Fibroblast of skin of left biceps (primary cell): ENCODE measurements at regions not wholly inside any gene's neighbourhood (a gene's known extent, or its start where the extent isn't known, plus 50 kb on each side); places are given as distances from the start of the nearest gene placed in this dataset.
A peak's percentile ranks its signal among the peaks of the same experiment; 100 is the strongest.
"Not testable (repeated sequence)": the region's sequence is repeated elsewhere in the genome, so short reads cannot be mapped to it uniquely, and the experiment has no call there.

Experiments
- DNase-seq, 2 experiments: peaks; one replicate each; pipeline ENCODE4 v3.0.0-alpha.2; 2013; ENCODE audit warnings: low read depth in 2 of 2

DNA sequence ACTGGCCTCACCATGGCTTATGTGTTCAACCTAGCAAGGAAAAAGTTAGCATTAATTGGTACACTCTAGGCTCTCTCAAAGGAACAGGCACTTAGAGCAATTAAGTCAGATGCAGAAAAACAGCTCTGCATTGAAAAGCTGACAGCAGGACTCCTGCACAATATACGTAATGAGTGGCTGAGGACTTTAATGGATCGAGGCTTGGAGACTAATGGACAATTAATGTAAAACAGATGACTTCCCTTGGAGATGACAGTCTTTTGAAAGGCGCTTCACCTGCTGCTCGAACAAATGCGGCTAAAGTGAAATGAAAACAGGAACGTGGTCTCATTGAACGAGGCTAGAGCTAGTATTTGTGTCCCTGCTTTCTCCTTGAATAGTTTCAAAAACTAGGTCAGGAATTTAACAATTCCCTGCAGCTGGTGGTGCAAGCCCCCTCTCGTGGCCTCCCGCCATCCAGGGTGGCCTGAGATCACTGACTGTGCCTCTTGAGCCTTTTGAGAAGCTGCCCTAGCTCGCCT is 137.1 kb downstream of the ELOVL4 start:
- no peak for DNase-seq

DNA sequence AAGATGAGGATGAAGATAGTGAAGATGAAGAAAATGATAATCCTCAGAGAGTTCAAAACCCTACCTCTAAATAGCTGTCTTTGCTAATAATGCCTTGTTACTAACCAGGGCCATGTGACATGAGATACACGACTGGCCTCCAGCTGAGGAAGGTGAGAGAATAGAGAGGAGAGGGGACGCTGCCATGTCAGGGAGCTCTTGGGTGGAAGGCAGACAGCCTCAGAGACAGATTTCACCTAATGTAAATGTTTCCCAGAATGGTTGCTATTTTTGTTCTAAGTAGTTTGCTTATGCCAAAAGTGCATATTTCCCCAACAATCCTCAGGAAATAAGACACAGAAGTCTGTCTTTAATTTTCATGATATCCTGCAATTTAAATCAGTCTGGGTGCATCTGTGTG is 138.4 kb downstream of the ELOVL4 start:
- DNase-seq = no peak

DNA sequence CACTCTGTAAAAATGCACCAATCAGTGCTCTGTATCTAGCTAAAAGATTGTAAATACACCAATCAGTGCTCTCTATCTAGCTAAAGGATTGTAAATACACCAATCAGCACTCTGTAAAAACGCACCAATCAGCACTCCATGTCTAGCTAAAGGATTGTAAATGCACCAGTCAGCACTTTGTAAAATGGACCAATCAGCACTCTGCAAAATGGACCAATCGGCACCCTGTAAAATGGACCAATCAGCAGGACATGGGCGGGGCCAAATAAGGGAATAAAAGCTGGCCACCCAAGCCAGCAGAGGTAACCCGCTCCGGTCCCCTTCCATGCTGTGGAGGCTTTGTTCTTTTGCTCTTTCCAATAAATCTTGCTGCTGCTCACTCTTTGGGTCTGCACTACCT is 140.7 kb downstream of the ELOVL4 start:
- DNase-seq = not testable (repeated sequence)

DNA sequence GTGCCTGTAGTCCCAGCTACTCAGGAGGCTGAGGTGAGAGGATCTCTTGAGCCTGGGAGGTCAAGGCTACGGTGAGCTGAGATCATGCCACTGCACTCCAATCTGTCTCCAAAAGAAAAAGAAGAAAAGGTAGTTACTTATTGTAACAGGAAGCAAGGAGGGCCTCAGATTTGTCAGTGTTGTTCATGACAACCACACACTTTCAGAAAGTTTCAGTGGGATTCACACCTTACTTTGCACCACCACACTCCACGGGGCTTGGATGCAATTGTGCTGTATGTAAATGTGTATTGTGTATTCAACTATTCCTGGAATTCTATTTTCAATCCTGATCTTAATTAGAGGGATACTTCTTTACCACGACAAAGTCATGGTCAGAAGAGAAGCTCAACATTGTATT is 142.6 kb downstream of the ELOVL4 start:
- DNase-seq = no peak

DNA sequence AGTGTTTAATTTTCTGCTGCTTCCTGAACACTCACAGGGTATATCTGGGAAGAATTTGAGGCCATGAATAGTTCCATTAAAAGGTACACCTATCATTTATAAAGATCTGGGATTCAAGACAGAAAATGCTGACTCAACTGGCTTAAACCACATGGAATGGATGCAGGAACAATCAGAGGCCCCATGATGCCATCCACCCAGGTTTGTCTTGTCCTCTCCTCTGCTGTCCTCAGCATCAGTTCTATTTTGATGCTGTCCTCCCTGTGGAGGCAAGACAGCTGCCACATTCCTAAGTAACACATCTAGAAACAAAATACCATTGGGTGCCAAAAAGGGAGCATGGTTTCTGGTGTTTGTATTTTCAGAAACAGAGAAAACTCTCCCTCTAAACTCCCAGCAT is 143.4 kb downstream of the ELOVL4 start:
- no peak for DNase-seq

DNA sequence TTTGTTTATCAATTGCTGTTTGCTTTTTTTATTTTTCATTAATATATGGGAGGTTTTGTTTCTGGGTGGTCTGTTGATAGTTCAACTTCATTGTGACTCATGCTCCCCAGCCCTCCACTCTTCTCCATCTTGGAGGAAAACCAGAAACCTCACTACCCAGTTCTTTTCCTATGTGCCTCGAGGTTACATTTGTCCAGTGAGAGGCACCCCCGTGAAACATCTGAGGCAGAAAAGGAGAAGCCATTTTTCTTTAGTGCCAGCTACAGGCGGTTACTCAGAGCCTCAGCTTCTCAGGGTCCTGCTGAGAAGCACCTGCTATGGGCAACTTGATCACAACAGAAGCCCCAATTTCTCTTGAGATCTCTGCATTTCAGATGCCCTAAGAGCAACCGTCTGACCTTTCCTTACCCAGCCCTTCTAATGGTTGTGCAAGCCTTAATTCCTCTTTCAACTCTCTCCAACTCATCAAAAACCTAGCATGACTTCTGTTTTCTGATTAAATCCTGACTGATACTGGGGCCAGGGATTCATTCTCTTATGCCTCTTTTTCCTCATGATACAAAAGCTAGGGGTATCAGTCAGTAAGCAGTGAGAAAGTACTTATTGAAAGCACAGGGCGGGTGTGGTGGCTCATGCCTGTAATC is 144.6 kb downstream of the ELOVL4 start:
- DNase-seq = no peak

DNA sequence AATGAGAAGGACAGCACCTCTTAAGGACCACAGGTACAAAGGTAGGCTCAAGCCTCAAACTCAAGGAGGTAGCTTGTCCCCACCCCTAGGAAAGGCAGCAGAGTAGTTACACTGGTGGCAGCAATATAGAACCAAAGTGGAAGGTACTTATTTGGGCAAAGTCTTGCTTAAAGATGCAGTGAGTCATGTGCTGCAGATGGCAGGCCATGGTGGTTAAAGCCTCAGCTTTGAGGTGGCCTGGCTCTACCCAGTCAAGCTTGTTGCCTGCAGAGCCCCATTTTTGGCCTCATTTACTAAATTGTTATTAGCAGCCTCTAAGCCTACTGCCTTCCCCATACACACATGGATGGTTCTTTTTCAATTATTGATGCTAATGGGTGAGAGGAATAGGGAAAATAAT is 146.0 kb downstream of the ELOVL4 start:
- DNase-seq = no peak

DNA sequence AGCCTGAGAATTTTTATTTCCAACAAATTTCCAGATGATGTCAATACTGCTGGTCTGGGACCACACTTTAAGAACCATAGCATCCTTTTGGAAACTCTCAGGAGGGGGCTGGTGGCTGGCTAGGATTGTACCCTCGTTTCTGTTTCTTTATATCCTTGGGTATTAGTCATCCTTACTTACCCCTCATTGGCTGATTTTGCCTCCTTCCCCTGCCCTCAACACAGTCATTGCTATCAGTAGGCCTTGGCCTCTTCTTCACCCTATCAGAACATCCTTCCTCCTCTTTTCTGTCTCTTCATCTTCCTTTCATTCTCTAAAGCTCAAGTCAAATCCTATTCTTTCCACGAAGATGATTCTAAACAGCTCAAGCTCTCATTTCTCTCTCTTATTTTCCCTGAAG is 148.5 kb downstream of the ELOVL4 start:
- DNase-seq = no peak

DNA sequence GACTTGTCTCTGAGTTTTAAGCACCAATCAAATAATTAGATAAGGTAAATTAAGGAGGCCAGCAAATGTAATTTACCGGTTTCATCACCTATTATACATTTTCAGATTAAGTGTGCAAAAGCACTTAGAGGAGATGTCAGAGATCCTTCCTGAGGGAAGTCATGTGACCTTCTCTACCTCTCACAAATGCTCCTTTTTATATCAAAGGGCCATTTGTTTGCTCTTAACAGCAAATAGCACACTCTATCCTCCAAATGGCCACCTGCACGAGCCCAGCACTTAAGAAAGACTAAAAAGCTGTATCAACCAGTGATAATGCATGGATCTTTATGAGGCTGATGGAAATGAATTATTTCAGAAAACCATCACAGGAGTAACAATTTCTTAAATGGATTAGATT is 149.4 kb downstream of the ELOVL4 start:
- no peak for DNase-seq

DNA sequence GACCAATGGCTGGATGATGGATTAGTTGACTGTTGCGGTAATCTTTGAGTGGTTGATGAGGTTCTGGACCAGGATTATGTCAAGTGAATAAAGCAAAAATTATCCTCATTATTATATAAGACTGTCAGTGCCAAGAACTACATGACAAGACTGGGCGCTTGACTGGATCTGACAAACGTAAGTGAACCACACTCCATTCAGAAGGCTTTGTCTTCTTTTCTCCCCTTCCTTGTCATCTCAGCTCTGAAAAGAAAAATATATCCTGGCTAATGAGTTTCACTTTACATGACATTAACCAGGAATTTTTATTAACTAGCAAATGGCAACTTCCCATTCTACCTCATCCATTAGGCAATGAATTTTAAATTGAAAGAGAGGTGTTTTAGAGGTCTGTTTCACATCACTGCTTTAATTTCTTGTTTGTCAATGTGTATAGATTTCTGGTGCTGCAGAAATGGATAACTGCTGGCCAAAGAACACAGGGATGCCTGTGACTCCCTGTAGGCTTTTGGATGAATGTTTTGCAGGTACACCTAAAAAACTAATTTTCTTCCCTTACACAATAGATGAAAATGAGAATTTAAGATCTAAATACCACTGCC is 150.1 kb downstream of the ELOVL4 start:
- no peak for DNase-seq

DNA sequence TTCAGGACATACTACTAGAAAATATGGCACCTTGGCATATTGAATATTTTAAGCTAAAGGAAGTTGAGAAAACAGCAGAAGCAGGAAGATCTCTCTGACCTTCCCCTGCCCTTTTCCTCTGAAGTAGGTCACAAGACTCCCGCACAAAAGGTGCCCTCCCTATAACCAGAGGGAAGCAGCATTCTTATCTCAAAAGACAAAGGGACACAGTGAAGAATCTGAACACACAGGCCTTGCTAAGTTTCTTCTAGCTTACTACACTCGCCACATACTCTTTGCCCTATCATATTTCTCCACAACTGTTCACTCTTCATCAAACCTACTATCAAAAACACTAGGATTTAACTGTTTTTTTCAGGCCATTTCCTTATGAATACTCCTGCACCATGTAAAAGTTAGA is 151.2 kb downstream of the ELOVL4 start:
- DNase-seq = no peak

DNA sequence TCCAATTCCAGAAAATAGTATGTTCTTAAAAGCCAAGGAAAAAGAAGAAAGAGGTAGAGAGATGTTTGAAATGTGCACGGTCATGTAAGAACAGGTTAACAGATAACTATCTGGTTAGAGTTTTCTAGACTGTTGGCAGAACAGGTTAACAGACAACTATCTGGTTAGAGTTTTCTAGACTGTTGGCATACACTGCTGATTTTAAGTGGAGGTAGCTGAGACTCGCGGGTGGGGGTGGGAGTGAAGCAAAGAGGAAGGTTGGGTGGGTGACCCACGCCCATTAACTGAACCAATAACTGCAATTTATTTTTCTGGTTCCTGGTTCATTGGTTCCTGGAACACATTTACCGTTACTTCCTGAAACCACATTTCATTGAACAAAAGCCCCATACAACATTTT is 157.5 kb downstream of the ELOVL4 start:
- no peak for DNase-seq

DNA sequence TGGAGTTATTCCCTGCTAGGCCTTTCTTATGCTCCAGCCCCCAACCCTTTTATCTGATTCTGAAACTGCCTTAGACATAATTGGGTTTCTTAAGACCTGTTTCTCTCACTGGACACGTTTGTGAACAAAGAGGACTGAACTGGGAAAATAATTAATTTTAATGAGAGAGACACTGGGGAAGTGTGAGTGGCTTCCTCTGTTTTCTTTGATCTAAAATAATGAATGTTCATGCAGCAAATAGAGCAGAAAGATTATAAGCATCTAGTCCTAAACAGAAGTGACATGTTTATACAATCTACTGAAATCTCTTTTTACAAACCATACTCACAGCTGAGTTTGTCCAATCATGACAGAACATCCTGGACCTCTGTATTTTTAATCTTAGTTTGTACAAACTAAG is 157.6 kb downstream of the SH3BGRL2 start:
- DNase-seq = no peak

DNA sequence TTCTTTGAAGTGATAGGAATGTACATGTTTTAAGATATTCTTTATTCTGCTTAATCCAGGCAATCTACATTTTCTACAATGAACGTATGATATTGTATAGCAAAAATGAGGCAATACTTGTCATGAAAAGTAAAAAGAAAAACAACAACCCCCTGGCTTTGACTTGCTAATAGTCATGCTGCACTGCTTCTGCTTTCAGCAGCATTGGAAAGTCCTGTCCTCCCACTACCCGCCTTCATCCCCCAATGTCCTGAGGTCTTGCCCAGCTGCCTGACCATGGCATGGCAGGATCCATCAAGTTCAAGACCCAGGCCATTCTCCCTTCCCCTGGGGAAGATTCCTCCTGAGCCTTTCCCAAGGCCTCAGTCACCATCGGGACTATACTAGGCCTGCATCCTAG is 156.5 kb downstream of the SH3BGRL2 start:
- no peak for DNase-seq

DNA sequence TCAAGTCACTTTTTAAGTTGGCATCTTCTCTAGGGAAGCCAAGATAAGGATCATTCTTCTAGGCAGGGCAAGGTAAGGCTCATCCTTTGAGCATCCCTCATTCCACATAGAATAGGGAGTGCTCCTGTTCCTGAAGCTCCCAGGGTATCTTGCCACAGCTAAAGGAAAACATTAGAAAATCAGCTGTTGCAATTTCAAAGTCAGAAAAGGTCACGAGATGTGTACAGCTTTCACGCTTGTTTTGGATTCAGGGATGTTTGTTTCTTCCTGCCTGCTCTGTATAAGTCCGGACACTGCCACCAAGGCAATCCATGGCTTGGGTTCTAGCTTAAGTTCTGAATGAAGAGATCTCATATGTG is 153.2 kb downstream of the SH3BGRL2 start:
- DNase-seq = no peak

DNA sequence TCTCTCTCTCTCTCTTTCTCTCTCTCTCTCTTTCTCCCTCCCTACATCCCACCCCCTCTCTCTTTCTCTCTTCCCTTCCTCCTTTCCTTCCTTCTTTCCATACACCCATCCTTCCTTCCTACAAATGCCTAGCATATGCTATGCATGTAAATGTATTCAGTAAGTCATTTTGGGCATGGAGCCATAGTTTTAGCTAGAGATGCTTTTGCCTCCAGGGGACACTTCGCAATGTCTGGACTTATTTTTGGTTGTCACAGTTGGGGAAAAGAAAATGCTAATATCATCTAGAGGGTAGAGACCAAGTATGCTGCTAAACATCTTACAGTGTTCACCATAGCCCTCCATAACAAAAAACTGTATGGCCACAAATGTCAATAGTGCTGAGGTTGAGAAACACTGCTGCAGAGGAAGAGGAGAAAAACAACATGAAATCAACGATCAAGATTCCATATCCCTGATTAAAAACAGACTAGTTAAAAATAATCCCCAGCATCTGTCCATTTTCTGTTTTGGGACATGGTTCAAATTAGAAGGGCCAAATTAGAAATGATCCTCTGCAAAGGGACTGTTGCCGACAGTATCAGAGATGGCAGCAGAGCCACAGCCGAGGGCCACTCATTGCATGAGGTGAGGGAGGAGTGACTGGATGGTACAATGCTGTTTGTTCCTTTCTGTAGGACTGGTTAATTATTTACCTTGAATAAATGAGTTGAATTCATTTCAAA is 152.7 kb downstream of the SH3BGRL2 start:
- DNase-seq = no peak

DNA sequence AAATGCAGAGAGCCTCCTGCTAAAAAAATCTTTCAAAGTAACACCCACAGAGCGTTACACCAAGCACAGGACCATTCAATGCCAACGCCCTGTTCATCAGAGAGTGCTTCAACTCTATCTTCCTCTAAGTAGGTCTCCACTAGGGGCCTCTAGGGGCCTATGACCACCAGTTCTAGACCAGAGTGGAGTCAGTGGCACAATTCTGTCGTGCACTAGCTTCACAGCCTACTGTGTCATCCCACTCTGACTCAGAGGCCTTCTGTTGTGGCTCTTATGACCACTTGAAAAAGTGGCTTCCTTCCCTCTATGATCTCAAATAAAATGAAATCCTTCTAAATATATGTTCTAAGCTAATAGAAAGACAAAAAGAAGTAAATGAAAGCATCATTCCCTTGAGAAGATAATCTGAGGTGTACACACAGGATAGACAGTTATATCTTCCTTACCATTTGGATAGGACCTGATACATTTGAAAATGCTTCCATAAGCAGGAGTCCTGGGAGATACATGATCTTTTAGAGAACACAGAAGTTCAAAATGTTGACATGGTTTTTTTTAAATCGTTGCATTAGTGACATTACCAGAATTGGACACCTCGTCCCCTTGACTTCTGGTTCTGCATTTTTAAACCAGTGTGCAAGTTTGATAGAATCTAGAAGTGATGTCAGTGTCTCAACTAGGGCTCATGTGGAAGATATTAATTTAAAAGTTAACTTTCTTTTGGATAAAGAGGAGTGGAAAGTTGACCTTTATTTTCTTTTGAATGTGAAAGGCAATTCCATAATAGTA is 151.9 kb downstream of the SH3BGRL2 start:
- DNase-seq = no peak

DNA sequence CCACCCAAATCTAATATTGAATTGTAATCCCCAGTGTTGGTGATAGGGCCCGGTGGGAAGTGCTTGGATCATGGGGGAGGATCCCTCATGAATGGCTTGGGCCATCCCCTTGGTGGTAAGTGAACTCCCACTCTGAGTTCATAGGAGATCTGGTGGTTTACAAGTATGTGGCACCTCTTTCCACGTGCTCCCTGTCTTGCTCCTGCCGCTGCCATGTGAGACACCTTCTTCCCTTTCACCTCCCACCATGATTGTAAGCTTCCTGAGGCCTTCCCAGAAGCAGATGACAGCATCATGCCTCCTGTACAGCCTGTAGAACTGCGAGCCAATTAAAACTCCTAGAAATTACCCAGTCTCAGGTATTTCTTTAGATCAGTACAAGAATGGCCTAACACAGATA is 150.8 kb downstream of the SH3BGRL2 start:
- no peak for DNase-seq

DNA sequence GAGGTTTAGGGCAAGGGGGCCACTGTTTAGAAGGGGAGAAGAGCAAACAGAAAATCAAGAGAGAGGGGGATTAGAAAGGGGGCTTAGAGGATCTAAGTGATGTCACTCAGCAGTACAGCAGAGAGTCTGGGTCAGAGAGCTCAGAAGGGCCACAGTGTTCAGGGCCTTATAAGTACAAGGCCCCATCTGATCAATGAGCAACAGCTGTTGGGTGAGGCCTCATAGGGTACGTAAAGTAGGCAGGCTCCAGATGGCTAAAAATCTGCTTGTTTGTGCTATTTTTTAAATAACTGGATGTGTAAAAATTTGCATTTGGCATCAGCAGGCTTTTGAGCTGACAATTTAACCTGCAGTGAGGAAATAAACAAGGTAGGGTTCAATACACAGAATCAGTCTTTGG is 149.8 kb downstream of the SH3BGRL2 start:
- no peak for DNase-seq

DNA sequence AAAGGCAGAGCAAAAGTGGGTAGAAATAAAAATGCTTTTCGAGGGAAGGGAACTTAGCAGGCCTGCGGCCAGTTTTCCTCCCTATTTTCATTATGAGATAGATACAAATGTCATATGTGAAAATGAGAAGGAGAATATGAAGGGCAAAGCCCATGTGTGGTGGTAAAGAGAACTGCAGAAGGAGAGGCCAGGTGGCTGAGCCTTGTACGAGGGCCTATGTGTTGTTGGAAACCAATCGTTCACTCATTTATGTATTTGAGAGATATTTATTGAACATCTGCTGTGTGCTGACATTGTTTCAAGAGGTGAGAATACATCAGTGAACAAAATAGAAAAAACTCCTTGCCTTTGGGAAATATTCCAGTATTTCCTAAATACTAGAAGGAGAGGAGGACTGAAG is 147.7 kb downstream of the SH3BGRL2 start:
- DNase-seq = no peak

DNA sequence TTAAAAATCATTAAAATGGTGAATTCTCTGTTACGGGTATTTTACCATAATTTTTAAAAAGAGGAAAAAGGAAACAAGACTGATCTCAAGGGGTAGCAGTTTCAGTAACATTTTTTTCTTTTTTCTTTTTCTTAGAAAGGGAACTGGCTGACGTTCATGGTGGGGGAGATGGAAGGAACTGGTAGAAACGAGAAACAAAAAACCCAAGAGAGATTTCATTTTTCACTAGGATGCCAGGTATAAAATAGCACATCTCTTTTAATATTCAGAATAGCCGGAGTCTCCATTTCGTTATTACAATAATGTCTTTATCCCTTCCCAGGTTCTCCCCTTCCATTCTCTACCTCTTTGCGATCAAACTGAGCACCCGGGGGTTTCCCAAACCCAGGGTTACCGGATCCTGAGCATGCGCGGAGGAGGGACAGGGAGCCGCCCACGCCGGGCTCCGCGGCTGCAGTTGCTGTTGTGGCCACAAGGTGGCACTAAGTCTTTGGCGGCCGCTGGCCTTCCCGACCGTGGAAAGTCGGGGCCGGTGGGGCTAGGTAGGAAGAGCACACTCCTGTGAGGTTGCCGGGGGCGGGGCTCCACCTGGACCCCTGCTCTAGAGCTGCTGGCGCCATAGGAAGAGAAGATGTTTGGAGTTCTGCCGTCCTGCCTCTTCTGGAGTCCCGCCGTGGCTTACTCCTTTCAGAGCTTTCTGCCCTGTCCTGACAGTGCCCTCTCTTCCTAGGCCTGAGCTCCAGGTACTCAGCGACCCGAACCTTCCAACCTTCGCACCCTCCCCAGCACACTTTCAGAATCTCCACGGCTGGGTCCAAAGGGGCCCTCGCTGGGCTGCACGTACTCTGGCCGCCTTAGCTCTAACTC is 146.8 kb downstream of the SH3BGRL2 start:
- peak; percentile 19 to 24 for DNase-seq
